DND-41 (cell line): ENCODE measurements at regions not wholly inside any gene's neighbourhood (a gene's known extent, or its start where the extent isn't known, plus 50 kb on each side); places are given as distances from the start of the nearest gene placed in this dataset.
"Not testable (repeated sequence)": the region's sequence is repeated elsewhere in the genome, so short reads cannot be mapped to it uniquely, and the experiment has no call there.

ENCODE experiments used
- ATAC-seq: fragments of 200-7000 bp; cut with Tn5 transposase; 3 replicates; pipeline ENCODE4 v1.9.1; 2021; ENCODE audit warnings: low read depth; ENCODE audit not compliant: insufficient read depth
- DNase-seq: peaks from one replicate; pipeline ENCODE4 v3.0.0-alpha.2; 2020
- H2AFZ ChIP-seq: 2 replicates; pipeline ENCODE4 v1.6.0; 2012; ENCODE audit warnings: low read depth, low read length
- H3K27ac ChIP-seq: 2 replicates; pipeline ENCODE4 v1.5.1; 2012; ENCODE audit warnings: low read length, inconsistent platforms
- H3K27me3 ChIP-seq: fragments of 200-600 bp; sonication (generic); 2 replicates; pipeline ENCODE4 v1.6.0; 2012; ENCODE audit warnings: low read length, mild to moderate bottlenecking, inconsistent platforms; ENCODE audit not compliant: insufficient read depth, poor library complexity
- H3K36me3 ChIP-seq: 2 replicates; pipeline ENCODE4 v1.5.1; 2012; ENCODE audit warnings: low read length, inconsistent platforms; ENCODE audit not compliant: insufficient read depth
- H3K4me1 ChIP-seq: 2 replicates; pipeline ENCODE4 v1.5.1; 2012; ENCODE audit warnings: mild to moderate bottlenecking, low read length; ENCODE audit not compliant: insufficient read depth
- H3K4me2 ChIP-seq: 2 replicates; pipeline ENCODE4 v1.6.0; 2012; ENCODE audit warnings: mild to moderate bottlenecking, moderate library complexity, low read length, inconsistent platforms; ENCODE audit not compliant: insufficient read depth
- H3K4me3 ChIP-seq, 2 experiments: fragments of 200-600 bp in 1 of 2; shearing (Covaris generic) in 1 of 2; 2 replicates each; pipeline ENCODE4 v1.5.1; 2012 to 2016; ENCODE audit warnings: inconsistent platforms in 2 of 2, low read length in 2 of 2, mild to moderate bottlenecking in 2 of 2, low read depth in 1 of 2, moderate library complexity in 1 of 2
- H3K79me2 ChIP-seq: 2 replicates; pipeline ENCODE4 v1.6.0; 2012; ENCODE audit warnings: low read length, inconsistent platforms; ENCODE audit not compliant: insufficient read depth
- H3K9ac ChIP-seq: 2 replicates; pipeline ENCODE4 v1.6.0; 2012; ENCODE audit warnings: low read depth, mild to moderate bottlenecking, inconsistent platforms, low read length, moderate library complexity
- H3K9me3 ChIP-seq: 2 replicates; pipeline ENCODE4 v1.5.1; 2012; ENCODE audit warnings: low read length, moderate library complexity, mild to moderate bottlenecking, inconsistent platforms; ENCODE audit not compliant: insufficient read depth, severe bottlenecking
- H4K20me1 ChIP-seq: 2 replicates; pipeline ENCODE4 v1.6.0; 2012; ENCODE audit warnings: low read length; ENCODE audit not compliant: insufficient read depth
- EZH2 ChIP-seq: IDR thresholded peaks from 3 replicates; pipeline ENCODE4 v1.6.1; 2012; ENCODE audit warnings: borderline replicate concordance, low read depth, mild to moderate bottlenecking, moderate library complexity, low read length, inconsistent platforms; ENCODE audit not compliant: severe bottlenecking
- TF ChIP-seq, protein P1 (sequence below): IDR thresholded peaks from 2 replicates; pipeline ENCODE4 v1.5.1; 2012; ENCODE audit warnings: borderline replicate concordance, low read length, moderate library complexity, mild to moderate bottlenecking; ENCODE audit not compliant: poor library complexity, severe bottlenecking; ENCODE audit errors: extremely low read depth

DNA sequence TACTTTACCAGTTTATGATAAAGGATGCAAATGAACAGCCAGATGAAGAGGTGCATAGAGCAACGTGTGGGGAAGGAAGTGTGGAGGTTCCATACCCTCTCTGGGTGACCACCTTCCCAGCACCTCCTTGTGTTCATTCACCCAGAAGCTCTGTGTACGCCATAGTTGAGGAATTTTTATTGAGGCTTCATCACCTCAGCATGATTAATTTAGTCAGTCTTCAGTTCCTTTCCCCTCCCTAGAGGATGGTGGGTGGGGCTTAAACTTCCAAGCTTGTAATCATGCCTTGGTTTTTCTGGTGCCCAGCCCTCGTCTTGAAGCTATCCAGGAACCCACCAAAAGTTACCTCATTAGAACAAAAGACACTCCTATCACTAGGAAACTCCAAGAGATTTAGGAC lies 162.7 kb downstream of the PLCE1 start:
- Histone ChIP-seq H3K79me2 (no peaks in the 10 kb centered on the region), H3K4me1 (no peaks in the 10 kb centered on the region), H3K27ac (no peak overlapping the region), H2AFZ (no peak overlapping the region), H3K4me3 (no peak overlapping the region), H4K20me1 (no peaks in the 10 kb centered on the region), H3K9ac (no peak overlapping the region), H3K36me3 (no peaks in the 10 kb centered on the region), H3K4me2 (no peak overlapping the region), H3K27me3 (no peaks in the 10 kb centered on the region), H3K9me3 (no peaks in the 10 kb centered on the region)
- ATAC-seq (no peak), DNase-seq (no peak)
- no peak for TF ChIP-seq EZH2
- TF ChIP-seq, protein P1, sequence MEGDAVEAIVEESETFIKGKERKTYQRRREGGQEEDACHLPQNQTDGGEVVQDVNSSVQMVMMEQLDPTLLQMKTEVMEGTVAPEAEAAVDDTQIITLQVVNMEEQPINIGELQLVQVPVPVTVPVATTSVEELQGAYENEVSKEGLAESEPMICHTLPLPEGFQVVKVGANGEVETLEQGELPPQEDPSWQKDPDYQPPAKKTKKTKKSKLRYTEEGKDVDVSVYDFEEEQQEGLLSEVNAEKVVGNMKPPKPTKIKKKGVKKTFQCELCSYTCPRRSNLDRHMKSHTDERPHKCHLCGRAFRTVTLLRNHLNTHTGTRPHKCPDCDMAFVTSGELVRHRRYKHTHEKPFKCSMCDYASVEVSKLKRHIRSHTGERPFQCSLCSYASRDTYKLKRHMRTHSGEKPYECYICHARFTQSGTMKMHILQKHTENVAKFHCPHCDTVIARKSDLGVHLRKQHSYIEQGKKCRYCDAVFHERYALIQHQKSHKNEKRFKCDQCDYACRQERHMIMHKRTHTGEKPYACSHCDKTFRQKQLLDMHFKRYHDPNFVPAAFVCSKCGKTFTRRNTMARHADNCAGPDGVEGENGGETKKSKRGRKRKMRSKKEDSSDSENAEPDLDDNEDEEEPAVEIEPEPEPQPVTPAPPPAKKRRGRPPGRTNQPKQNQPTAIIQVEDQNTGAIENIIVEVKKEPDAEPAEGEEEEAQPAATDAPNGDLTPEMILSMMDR = no peak

DNA sequence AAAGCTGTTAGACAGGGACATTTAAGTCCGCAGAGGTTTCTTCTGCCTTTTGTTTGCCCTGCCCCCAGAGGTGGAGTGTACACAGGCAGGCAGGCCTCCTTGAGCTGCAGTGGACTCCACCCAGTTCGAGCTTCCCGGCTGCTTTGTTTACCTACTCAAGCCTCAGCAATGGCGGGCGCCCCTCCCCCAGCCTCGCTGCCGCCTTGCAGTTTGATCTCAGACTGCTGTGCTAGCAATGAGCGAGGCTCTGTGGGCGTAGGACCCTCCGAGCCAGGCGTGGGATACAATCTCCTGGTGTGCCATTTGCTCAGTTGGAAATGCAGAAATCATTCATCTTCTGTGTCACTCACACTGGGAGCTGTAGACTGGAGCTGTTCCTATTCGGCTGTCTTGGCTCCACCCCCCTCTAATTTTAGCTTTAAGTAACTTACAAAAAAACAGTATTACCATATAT lies 171.5 kb downstream of the PLCE1 start:
- not testable (repeated sequence) for H2AFZ ChIP-seq, H3K4me1 ChIP-seq, H3K4me2 ChIP-seq, H3K36me3 ChIP-seq, H3K4me3 ChIP-seq, H3K9me3 ChIP-seq, H4K20me1 ChIP-seq, DNase-seq, H3K27ac ChIP-seq, H3K9ac ChIP-seq, H3K79me2 ChIP-seq, ATAC-seq, H3K27me3 ChIP-seq

DNA sequence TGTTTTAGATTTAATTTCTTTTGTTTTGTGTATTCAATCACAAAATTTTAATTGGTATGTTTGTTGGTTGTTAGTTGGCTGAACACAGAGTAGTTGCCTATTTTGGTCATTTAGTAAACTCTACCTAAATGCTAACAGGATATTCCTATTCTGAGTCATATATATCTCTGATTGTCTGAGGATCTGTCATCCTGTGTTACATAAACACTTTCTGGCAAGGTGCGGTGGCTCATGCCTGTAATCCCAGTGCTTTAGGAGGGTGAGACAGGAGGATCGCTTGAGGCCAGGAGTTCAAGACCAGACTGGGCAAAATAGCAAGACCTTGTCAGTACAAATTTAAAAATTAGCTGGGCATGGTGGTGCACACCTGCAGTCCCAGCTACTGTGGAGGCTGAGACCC lies 178.6 kb downstream of the PLCE1 start:
- Histone ChIP-seq H3K4me2 (no peak overlapping the region), H3K27me3 (peaks cover 5% of the 10 kb centered on the region), H3K4me3 (no peak overlapping the region), H3K36me3 (no peaks in the 10 kb centered on the region), H3K9me3 (no peaks in the 10 kb centered on the region), H3K27ac (no peak overlapping the region), H3K79me2 (no peaks in the 10 kb centered on the region), H3K4me1 (no peaks in the 10 kb centered on the region), H4K20me1 (no peaks in the 10 kb centered on the region), H2AFZ (no peak overlapping the region), H3K9ac (no peak overlapping the region)
- TF ChIP-seq, protein P1 = no peak
- TF ChIP-seq EZH2 = no peak
- ATAC-seq (no peak), DNase-seq (no peak)

DNA sequence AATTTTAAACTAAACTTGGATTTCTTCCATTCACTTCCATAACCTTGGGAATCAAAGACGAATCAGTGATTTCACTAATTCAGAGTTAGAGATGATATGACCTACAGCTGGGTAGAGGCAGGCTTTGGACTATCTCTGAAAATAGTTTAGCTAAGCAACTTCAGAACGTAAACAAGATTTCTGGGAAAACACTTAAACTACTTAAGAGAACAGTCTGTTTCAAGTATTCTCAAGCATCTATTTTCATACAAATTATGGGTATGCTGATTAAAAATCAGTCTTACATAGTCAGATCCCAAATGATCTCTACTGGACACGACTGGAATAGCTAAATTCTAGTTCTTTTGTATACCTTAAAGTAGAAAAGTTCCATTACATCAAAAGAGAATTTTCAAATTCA lies 179.9 kb downstream of the PLCE1 start:
- Histone ChIP-seq H2AFZ (no peak overlapping the region), H3K27ac (no peak overlapping the region), H3K9ac (no peak overlapping the region), H3K4me1 (no peaks in the 10 kb centered on the region), H3K27me3 (peaks cover 5% of the 10 kb centered on the region), H4K20me1 (no peaks in the 10 kb centered on the region), H3K79me2 (no peaks in the 10 kb centered on the region), H3K36me3 (no peaks in the 10 kb centered on the region), H3K9me3 (no peaks in the 10 kb centered on the region), H3K4me2 (no peak overlapping the region), H3K4me3 (no peak overlapping the region)
- no peak for TF ChIP-seq EZH2
- TF ChIP-seq, protein P1 = no peak
- ATAC-seq = no peak
- no peak for DNase-seq
